ENCODE measurements at regions not wholly inside any gene's neighbourhood (a gene's known extent, or its start where the extent isn't known, plus 50 kb on each side); places are given as distances from the start of the nearest gene placed in this dataset.
A peak's percentile ranks its signal among the peaks of the same experiment; 100 is the strongest.

- no peak for ATAC-seq
Observed at GRCh38 chr2:52861596-52861995, 906.0 kb upstream of the CHAC2 start.

GRCh38 chr2:52859065-52859464 is 908.5 kb upstream of the CHAC2 start:
- POLR2A ChIA-PET: no interaction called here
- CTCF ChIA-PET: no interaction called here
- no peak overlapping the region for H3K4me3 ChIP-seq
- no peak for ATAC-seq
- no peak for FAIRE-seq
- peaks cover 14% of the 10 kb centered on the region; the same call in 2 of the 3 replicates for H3K9me3 ChIP-seq
- peaks cover 31% of the 10 kb centered on the region; the same call in 2 of the 3 replicates for H3K4me1 ChIP-seq
- no peak for DNase-seq (ENCODE audit: low read depth in 1 of 2, low spot score in 1 of 2)
- no peak overlapping the region for H3K4me2 ChIP-seq
- no peak overlapping the region for H3K27ac ChIP-seq
- WGBS (ENCODE audit: missing lambda C conversion rate): 66% methylated on average over 2 of the region's 2 CpGs
- no peak for TF ChIP-seq HMGXB4 (CRISPR knock-in tag; IDR thresholded peaks at IDR 0.05; ENCODE audit: borderline replicate concordance)
- TF ChIP-seq HDAC2 (IDR thresholded peaks at IDR 0.05): no peak
- TF ChIP-seq NPAS2 (CRISPR knock-in tag; IDR thresholded peaks at IDR 0.05; ENCODE audit: borderline replicate concordance): no peak
- no peak for TF ChIP-seq FOSL2 (IDR thresholded peaks at IDR 0.05)
- no peak for TF ChIP-seq FOSL2 (CRISPR knock-in tag; IDR thresholded peaks at IDR 0.05)
- TF ChIP-seq REST (IDR thresholded peaks at IDR 0.05): no peak
- TF ChIP-seq USF2 (IDR thresholded peaks at IDR 0.05): no peak

More at GRCh38 chr2:52861596-52861995, 906.0 kb upstream of the CHAC2 start:
- TF ChIP-seq CHD2 (IDR thresholded peaks at IDR 0.05; ENCODE audit: low read length, partially characterized antibody) (no peak), HEYL (CRISPR knock-in tag; IDR thresholded peaks at IDR 0.05) (no peak), HES2 (IDR thresholded peaks at IDR 0.05) (no peak), FOSL2 (IDR thresholded peaks at IDR 0.05) (no peak), FOSL2 (CRISPR knock-in tag; IDR thresholded peaks at IDR 0.05) (no peak), RCOR1 (IDR thresholded peaks at IDR 0.05; ENCODE audit: low read depth, low read length) (no peak), RARB (CRISPR knock-in tag; IDR thresholded peaks at IDR 0.05) (no peak), CBX2 (IDR thresholded peaks at IDR 0.05; ENCODE audit: borderline replicate concordance, low read depth) (no peak), MAFK (IDR thresholded peaks at IDR 0.05; ENCODE audit: partially characterized antibody) (no peak), HMGXB4 (CRISPR knock-in tag; IDR thresholded peaks at IDR 0.05; ENCODE audit: borderline replicate concordance) (no peak), NR3C1 (IDR thresholded peaks at IDR 0.05) (no peak), ZSCAN20 (CRISPR knock-in tag; IDR thresholded peaks at IDR 0.05) (no peak), CTCF (IDR thresholded peaks at IDR 0.05) (no peak), EHF (CRISPR knock-in tag; IDR thresholded peaks at IDR 0.05) (no peak), TFCP2L1 (CRISPR knock-in tag; IDR thresholded peaks at IDR 0.05) (no peak), FOXS1 (CRISPR knock-in tag; IDR thresholded peaks at IDR 0.05) (no peak), NPAS2 (CRISPR knock-in tag; IDR thresholded peaks at IDR 0.05; ENCODE audit: borderline replicate concordance) (no peak), RNF2 (IDR thresholded peaks at IDR 0.05; ENCODE audit: borderline replicate concordance, low read depth) (no peak), GATA3 (IDR thresholded peaks at IDR 0.05; ENCODE audit: borderline replicate concordance) (no peak), USF2 (IDR thresholded peaks at IDR 0.05) (no peak), PHF8 (IDR thresholded peaks at IDR 0.05; ENCODE audit: borderline replicate concordance, low read depth) (no peak)
- Histone ChIP-seq H3K4me2 (no peak overlapping the region), H3K4me1 (peaks cover 32% of the 10 kb centered on the region; the same call in 2 of the 3 replicates), H3K27ac (peak overlapping the region; percentile 14 to 44; a peak in 4 of 6 replicates), H3K4me3 (no peak overlapping the region), H3K9me3 (no peaks in the 10 kb centered on the region)
- ChIA-PET CTCF (no interaction called here), POLR2A (no interaction called here)
- DNase-seq (ENCODE audit: low read depth in 1 of 2, low spot score in 1 of 2) (no peak), FAIRE-seq (no peak)
- WGBS (ENCODE audit: missing lambda C conversion rate): 28% methylated on average over 4 of the region's 4 CpGs

Data from A549 (cell line).